PFSK-1 (cell line): ENCODE measurements at regions not wholly inside any gene's neighbourhood (a gene's known extent, or its start where the extent isn't known, plus 50 kb on each side); places are given as distances from the start of the nearest gene placed in this dataset.

ENCODE experiments used
- FOXP2 ChIP-seq: optimal IDR thresholded peaks from 2 replicates; pipeline ENCODE3; 2011; ENCODE audit warnings: borderline replicate concordance, control low read depth, inconsistent platforms; ENCODE audit not compliant: insufficient read depth; ENCODE audit errors: extremely low read length, extremely low read depth
- POLR2AphosphoS5 ChIP-seq: IDR thresholded peaks from 2 replicates; pipeline ENCODE4 v1.6.1; 2012; ENCODE audit warnings: low read depth, mild to moderate bottlenecking, control low read depth, low read length, moderate library complexity
- SIN3A ChIP-seq: IDR thresholded peaks from 2 replicates; pipeline ENCODE4 v1.6.1; 2012; ENCODE audit warnings: mild to moderate bottlenecking, low read length, moderate library complexity, borderline replicate concordance; ENCODE audit not compliant: insufficient read depth
- TAF1 ChIP-seq: IDR thresholded peaks from 2 replicates; pipeline ENCODE4 v1.6.1; 2012; ENCODE audit warnings: low read length, control low read depth, borderline replicate concordance; ENCODE audit not compliant: insufficient read depth
- TF ChIP-seq, protein P1 (sequence below), 2 experiments: IDR thresholded peaks; 2 replicates each; pipeline versions ENCODE4 v1.6.1 to v1.8.0; 2011 to 2012; ENCODE audit warnings: low read depth in 2 of 2, low read length in 2 of 2, control low read depth in 1 of 2, inconsistent platforms in 1 of 2, mild to moderate bottlenecking in 1 of 2, moderate library complexity in 1 of 2; ENCODE audit not compliant: insufficient read depth in 1 of 2

DNA sequence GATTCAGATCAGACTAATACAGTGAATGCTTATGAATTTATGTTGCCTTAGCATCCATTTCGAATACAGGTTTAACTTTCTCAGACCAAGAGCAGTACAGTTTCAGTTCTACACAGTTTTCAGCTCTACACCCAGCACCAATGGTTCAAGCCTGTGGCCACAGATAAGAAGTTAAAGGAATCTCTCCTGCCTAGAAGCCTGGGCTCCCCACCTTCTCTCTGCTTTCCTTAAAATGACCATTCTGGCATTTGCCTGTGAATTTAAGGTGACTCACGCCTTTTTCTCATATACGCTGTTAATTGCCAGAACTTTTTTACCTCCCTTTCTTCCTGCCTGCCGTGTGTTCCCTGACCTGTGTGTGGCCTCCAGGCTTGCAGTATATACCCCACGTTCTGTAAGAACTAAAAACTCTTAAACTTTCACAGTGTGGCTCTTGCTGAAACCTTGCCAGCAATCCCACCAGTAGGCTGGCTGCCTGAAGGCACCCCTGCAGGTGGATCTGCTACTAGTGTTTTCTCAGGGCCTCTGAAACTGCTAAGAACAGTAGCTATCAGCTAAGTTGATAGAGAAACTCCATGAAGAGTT, 692.8 kb upstream of the CDH18 start:
- TF ChIP-seq TAF1: no peak
- TF ChIP-seq, protein P1, sequence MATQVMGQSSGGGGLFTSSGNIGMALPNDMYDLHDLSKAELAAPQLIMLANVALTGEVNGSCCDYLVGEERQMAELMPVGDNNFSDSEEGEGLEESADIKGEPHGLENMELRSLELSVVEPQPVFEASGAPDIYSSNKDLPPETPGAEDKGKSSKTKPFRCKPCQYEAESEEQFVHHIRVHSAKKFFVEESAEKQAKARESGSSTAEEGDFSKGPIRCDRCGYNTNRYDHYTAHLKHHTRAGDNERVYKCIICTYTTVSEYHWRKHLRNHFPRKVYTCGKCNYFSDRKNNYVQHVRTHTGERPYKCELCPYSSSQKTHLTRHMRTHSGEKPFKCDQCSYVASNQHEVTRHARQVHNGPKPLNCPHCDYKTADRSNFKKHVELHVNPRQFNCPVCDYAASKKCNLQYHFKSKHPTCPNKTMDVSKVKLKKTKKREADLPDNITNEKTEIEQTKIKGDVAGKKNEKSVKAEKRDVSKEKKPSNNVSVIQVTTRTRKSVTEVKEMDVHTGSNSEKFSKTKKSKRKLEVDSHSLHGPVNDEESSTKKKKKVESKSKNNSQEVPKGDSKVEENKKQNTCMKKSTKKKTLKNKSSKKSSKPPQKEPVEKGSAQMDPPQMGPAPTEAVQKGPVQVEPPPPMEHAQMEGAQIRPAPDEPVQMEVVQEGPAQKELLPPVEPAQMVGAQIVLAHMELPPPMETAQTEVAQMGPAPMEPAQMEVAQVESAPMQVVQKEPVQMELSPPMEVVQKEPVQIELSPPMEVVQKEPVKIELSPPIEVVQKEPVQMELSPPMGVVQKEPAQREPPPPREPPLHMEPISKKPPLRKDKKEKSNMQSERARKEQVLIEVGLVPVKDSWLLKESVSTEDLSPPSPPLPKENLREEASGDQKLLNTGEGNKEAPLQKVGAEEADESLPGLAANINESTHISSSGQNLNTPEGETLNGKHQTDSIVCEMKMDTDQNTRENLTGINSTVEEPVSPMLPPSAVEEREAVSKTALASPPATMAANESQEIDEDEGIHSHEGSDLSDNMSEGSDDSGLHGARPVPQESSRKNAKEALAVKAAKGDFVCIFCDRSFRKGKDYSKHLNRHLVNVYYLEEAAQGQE (IDR thresholded peaks at IDR 0.05; ENCODE audit: insufficient read depth in 1 of 2, low read depth in 2 of 2, low read length in 2 of 2): no peak

GRCh38 chr5:20678814-20679298, 690.9 kb upstream of the CDH18 start:
- TF ChIP-seq POLR2AphosphoS5 (no peak), TAF1 (no peak), FOXP2 (no peak), SIN3A (no peak)
- TF ChIP-seq, protein P1 (IDR thresholded peaks at IDR 0.05; ENCODE audit: insufficient read depth in 1 of 2, low read depth in 2 of 2, low read length in 2 of 2): no peak

- TF ChIP-seq, protein P1 (IDR thresholded peaks at IDR 0.05; ENCODE audit: insufficient read depth in 1 of 2, low read depth in 2 of 2, low read length in 2 of 2): no peak
- no peak for TF ChIP-seq POLR2AphosphoS5
Observed at GRCh38 chr5:20678386-20678785, 690.4 kb upstream of the CDH18 start.

DNA sequence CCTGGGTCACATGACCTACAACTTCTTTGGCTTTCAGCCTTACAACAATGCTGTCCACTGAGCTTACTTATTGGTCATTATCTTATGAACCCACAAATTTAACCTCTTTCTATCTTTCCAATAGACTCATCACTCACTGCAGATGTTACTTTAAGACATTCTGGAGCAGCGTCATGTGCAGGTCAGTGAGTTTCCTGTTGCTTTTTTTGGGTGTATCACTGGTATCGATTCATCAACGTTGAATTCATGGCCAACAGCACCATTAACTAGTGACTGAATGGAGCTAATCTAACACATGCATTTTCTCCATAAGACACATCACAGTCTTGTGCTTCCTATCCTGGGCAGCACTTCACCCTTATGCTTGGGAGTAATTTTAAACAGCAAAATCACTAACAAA, 672.6 kb upstream of the CDH18 start:
- TF ChIP-seq TAF1: no peak
- TF ChIP-seq SIN3A: no peak
- TF ChIP-seq FOXP2: no peak
- no peak for TF ChIP-seq POLR2AphosphoS5
- TF ChIP-seq, protein P1 (IDR thresholded peaks at IDR 0.05; ENCODE audit: insufficient read depth in 1 of 2, low read depth in 2 of 2, low read length in 2 of 2): no peak

- TF ChIP-seq FOXP2 (no peak), SIN3A (no peak), TAF1 (no peak), POLR2AphosphoS5 (no peak)
- TF ChIP-seq, protein P1 (IDR thresholded peaks at IDR 0.05; ENCODE audit: insufficient read depth in 1 of 2, low read depth in 2 of 2, low read length in 2 of 2): no peak
Observed at GRCh38 chr5:20656262-20656661, 668.3 kb upstream of the CDH18 start.
